ENCODE measurements at regions not wholly inside any gene's neighbourhood (a gene's known extent, or its start where the extent isn't known, plus 50 kb on each side); places are given as distances from the start of the nearest gene placed in this dataset.
A peak's percentile ranks its signal among the peaks of the same experiment; 100 is the strongest.
"Not testable (repeated sequence)": the region's sequence is repeated elsewhere in the genome, so short reads cannot be mapped to it uniquely, and the experiment has no call there.

- H3K4me1 ChIP-seq (ENCODE audit: control insufficient read depth in 2 of 2, insufficient read depth in 2 of 2, low read length in 2 of 2); H3K4me3 ChIP-seq (ENCODE audit: low read length in 2 of 2); H3K27ac ChIP-seq (ENCODE audit: low read depth in 1 of 2, low read length in 1 of 2); H3K27me3 ChIP-seq (ENCODE audit: control insufficient read depth in 2 of 2, insufficient read depth in 1 of 2, low read length in 1 of 2); H3K9me3 ChIP-seq (ENCODE audit: control insufficient read depth in 2 of 2, insufficient read depth in 1 of 2, low read length in 1 of 2); DNase-seq (ENCODE audit: low read depth in 6 of 9, low spot score in 9 of 9); H3K36me3 ChIP-seq (ENCODE audit: control insufficient read depth in 2 of 2, insufficient read depth in 2 of 2, low read length in 1 of 2): not testable (repeated sequence)
- 95% methylated on average over 5 of the region's 5 CpGs for WGBS
These were observed 178.8 kb downstream of the ERCC6L2 start for GRCh38 chr9:96054248-96054647.

GRCh38 chr9:96052686-96053085 lies 177.2 kb downstream of the ERCC6L2 start:
- Histone ChIP-seq H3K27ac (ENCODE audit: low read depth in 1 of 2, low read length in 1 of 2) (no peak overlapping the region), H3K4me3 (ENCODE audit: low read length in 2 of 2) (no peak overlapping the region), H3K36me3 (ENCODE audit: control insufficient read depth in 2 of 2, insufficient read depth in 2 of 2, low read length in 1 of 2) (no peaks in the 10 kb centered on the region), H3K4me1 (ENCODE audit: control insufficient read depth in 2 of 2, insufficient read depth in 2 of 2, low read length in 2 of 2) (peaks cover 0 to 14% of the 10 kb centered on the region in 2 donors), H3K27me3 (ENCODE audit: control insufficient read depth in 2 of 2, insufficient read depth in 1 of 2, low read length in 1 of 2) (peaks cover 0 to 9% of the 10 kb centered on the region in 2 donors), H3K9me3 (ENCODE audit: control insufficient read depth in 2 of 2, insufficient read depth in 1 of 2, low read length in 1 of 2) (peaks cover 0 to 10% of the 10 kb centered on the region in 2 donors)
- 89% methylated on average over 6 of the region's 6 CpGs for WGBS
- DNase-seq (ENCODE audit: low read depth in 6 of 9, low spot score in 9 of 9): no peak

- 87% methylated on average over 7 of the region's 7 CpGs for WGBS
- peaks cover 0 to 10% of the 10 kb centered on the region in 2 donors for H3K9me3 ChIP-seq (ENCODE audit: control insufficient read depth in 2 of 2, insufficient read depth in 1 of 2, low read length in 1 of 2)
- no peak overlapping the region for H3K27ac ChIP-seq (ENCODE audit: low read depth in 1 of 2, low read length in 1 of 2)
- peaks cover 0 to 20% of the 10 kb centered on the region in 2 donors for H3K4me1 ChIP-seq (ENCODE audit: control insufficient read depth in 2 of 2, insufficient read depth in 2 of 2, low read length in 2 of 2)
- H3K4me3 ChIP-seq (ENCODE audit: low read length in 2 of 2): no peak overlapping the region
- H3K27me3 ChIP-seq (ENCODE audit: control insufficient read depth in 2 of 2, insufficient read depth in 1 of 2, low read length in 1 of 2): peaks cover 0 to 21% of the 10 kb centered on the region in 2 donors
- DNase-seq (ENCODE audit: low read depth in 6 of 9, low spot score in 9 of 9): no peak
- H3K36me3 ChIP-seq (ENCODE audit: control insufficient read depth in 2 of 2, insufficient read depth in 2 of 2, low read length in 1 of 2): no peaks in the 10 kb centered on the region
These were observed 175.9 kb downstream of the ERCC6L2 start for GRCh38 chr9:96051423-96051822.

GRCh38 chr9:96050861-96051155 lies 175.3 kb downstream of the ERCC6L2 start:
- 98% methylated on average over 7 of the region's 7 CpGs for WGBS
- no peak for DNase-seq (ENCODE audit: low read depth in 6 of 9, low spot score in 9 of 9)
- H3K4me1 ChIP-seq (ENCODE audit: control insufficient read depth in 2 of 2, insufficient read depth in 2 of 2, low read length in 2 of 2): peaks cover 0 to 20% of the 10 kb centered on the region in 2 donors
- H3K27me3 ChIP-seq (ENCODE audit: control insufficient read depth in 2 of 2, insufficient read depth in 1 of 2, low read length in 1 of 2): peaks cover 0 to 24% of the 10 kb centered on the region in 2 donors
- no peak overlapping the region for H3K27ac ChIP-seq (ENCODE audit: low read depth in 1 of 2, low read length in 1 of 2)
- H3K36me3 ChIP-seq (ENCODE audit: control insufficient read depth in 2 of 2, insufficient read depth in 2 of 2, low read length in 1 of 2): no peaks in the 10 kb centered on the region
- peaks cover 0 to 10% of the 10 kb centered on the region in 2 donors for H3K9me3 ChIP-seq (ENCODE audit: control insufficient read depth in 2 of 2, insufficient read depth in 1 of 2, low read length in 1 of 2)
- H3K4me3 ChIP-seq (ENCODE audit: low read length in 2 of 2): no peak overlapping the region

- Histone ChIP-seq H3K4me3 (ENCODE audit: low read length in 2 of 2) (no peak overlapping the region), H3K4me1 (ENCODE audit: control insufficient read depth in 2 of 2, insufficient read depth in 2 of 2, low read length in 2 of 2) (peaks cover 0 to 20% of the 10 kb centered on the region in 2 donors), H3K36me3 (ENCODE audit: control insufficient read depth in 2 of 2, insufficient read depth in 2 of 2, low read length in 1 of 2) (no peaks in the 10 kb centered on the region), H3K27me3 (ENCODE audit: control insufficient read depth in 2 of 2, insufficient read depth in 1 of 2, low read length in 1 of 2) (peaks cover 0 to 24% of the 10 kb centered on the region in 2 donors), H3K27ac (ENCODE audit: low read depth in 1 of 2, low read length in 1 of 2) (no peak overlapping the region), H3K9me3 (ENCODE audit: control insufficient read depth in 2 of 2, insufficient read depth in 1 of 2, low read length in 1 of 2) (peaks cover 0 to 10% of the 10 kb centered on the region in 2 donors)
- 95% methylated on average over 30 of the region's 30 CpGs for WGBS
- no peak for DNase-seq (ENCODE audit: low read depth in 6 of 9, low spot score in 9 of 9)
These were observed 174.8 kb downstream of the ERCC6L2 start for GRCh38 chr9:96050048-96050860.

- Histone ChIP-seq H3K36me3 (ENCODE audit: control insufficient read depth in 2 of 2, insufficient read depth in 2 of 2, low read length in 1 of 2) (no peaks in the 10 kb centered on the region), H3K27me3 (ENCODE audit: control insufficient read depth in 2 of 2, insufficient read depth in 1 of 2, low read length in 1 of 2) (peaks cover 0 to 24% of the 10 kb centered on the region in 2 donors), H3K4me1 (ENCODE audit: control insufficient read depth in 2 of 2, insufficient read depth in 2 of 2, low read length in 2 of 2) (peaks cover 0 to 20% of the 10 kb centered on the region in 2 donors), H3K4me3 (ENCODE audit: low read length in 2 of 2) (no peak overlapping the region), H3K27ac (ENCODE audit: low read depth in 1 of 2, low read length in 1 of 2) (peak overlapping the region in 1 of 2 donors; percentile 80), H3K9me3 (ENCODE audit: control insufficient read depth in 2 of 2, insufficient read depth in 1 of 2, low read length in 1 of 2) (peaks cover 0 to 10% of the 10 kb centered on the region in 2 donors)
- WGBS: 96% methylated on average over 39 of the region's 39 CpGs
- DNase-seq (ENCODE audit: low read depth in 6 of 9, low spot score in 9 of 9): no peak
These were observed 173.7 kb downstream of the ERCC6L2 start for GRCh38 chr9:96048956-96049831.

GRCh38 chr9:96048104-96048955 lies 172.8 kb downstream of the ERCC6L2 start:
- H3K27ac ChIP-seq (ENCODE audit: low read depth in 1 of 2, low read length in 1 of 2): peak overlapping the region; percentile 39 to 80
- peak in 1 of 9 donors; percentile 37 for DNase-seq (ENCODE audit: low read depth in 6 of 9, low spot score in 9 of 9)
- peaks cover 0 to 20% of the 10 kb centered on the region in 2 donors for H3K4me1 ChIP-seq (ENCODE audit: control insufficient read depth in 2 of 2, insufficient read depth in 2 of 2, low read length in 2 of 2)
- 58% methylated on average over 24 of the region's 24 CpGs for WGBS
- peaks cover 0 to 10% of the 10 kb centered on the region in 2 donors for H3K9me3 ChIP-seq (ENCODE audit: control insufficient read depth in 2 of 2, insufficient read depth in 1 of 2, low read length in 1 of 2)
- H3K27me3 ChIP-seq (ENCODE audit: control insufficient read depth in 2 of 2, insufficient read depth in 1 of 2, low read length in 1 of 2): peaks cover 0 to 24% of the 10 kb centered on the region in 2 donors
- H3K4me3 ChIP-seq (ENCODE audit: low read length in 2 of 2): no peak overlapping the region
- H3K36me3 ChIP-seq (ENCODE audit: control insufficient read depth in 2 of 2, insufficient read depth in 2 of 2, low read length in 1 of 2): no peaks in the 10 kb centered on the region

GRCh38 chr9:96047741-96048103 lies 172.2 kb downstream of the ERCC6L2 start:
- Histone ChIP-seq H3K4me1 (ENCODE audit: control insufficient read depth in 2 of 2, insufficient read depth in 2 of 2, low read length in 2 of 2) (peaks cover 0 to 20% of the 10 kb centered on the region in 2 donors), H3K4me3 (ENCODE audit: low read length in 2 of 2) (no peak overlapping the region), H3K27me3 (ENCODE audit: control insufficient read depth in 2 of 2, insufficient read depth in 1 of 2, low read length in 1 of 2) (peaks cover 0 to 24% of the 10 kb centered on the region in 2 donors), H3K36me3 (ENCODE audit: control insufficient read depth in 2 of 2, insufficient read depth in 2 of 2, low read length in 1 of 2) (no peaks in the 10 kb centered on the region), H3K27ac (ENCODE audit: low read depth in 1 of 2, low read length in 1 of 2) (peak overlapping the region in 1 of 2 donors; percentile 80), H3K9me3 (ENCODE audit: control insufficient read depth in 2 of 2, insufficient read depth in 1 of 2, low read length in 1 of 2) (peaks cover 0 to 10% of the 10 kb centered on the region in 2 donors)
- DNase-seq (ENCODE audit: low read depth in 6 of 9, low spot score in 9 of 9): peak in 1 of 9 donors; percentile 23
- 78% methylated on average over 10 of the region's 10 CpGs for WGBS

All from thymus (tissue), 11 donors.